PC-3 (cell line): ENCODE measurements at regions not wholly inside any gene's neighbourhood (a gene's known extent, or its start where the extent isn't known, plus 50 kb on each side); places are given as distances from the start of the nearest gene placed in this dataset.
A peak's percentile ranks its signal among the peaks of the same experiment; 100 is the strongest.

Experiments
- ATAC-seq: fragments of 200-7000 bp; cut with Tn5 transposase; 2 replicates; pipeline ENCODE4 v1.9.1; 2020; ENCODE audit warnings: mild to moderate bottlenecking, moderate library complexity
- BruUV-seq: library from RNA; stranded (reverse); fragments of 400-500 nt; replicated peaks from 2 replicates; lab custom pipeline; 2021; lab: Mats Ljungman, UMichigan
- CTCF ChIA-PET: fragments of 300-600 bp; sonication (Branson Sonifier 250); formaldehyde crosslinking; loops from one replicate; lab custom pipeline; 2022; ENCODE audit warnings: antibody characterized with exemption; lab: Charles Lee
- POLR2A ChIA-PET: fragments of 300-600 bp; sonication (Branson Sonifier 250); formaldehyde crosslinking; loops from one replicate; lab custom pipeline; 2022; ENCODE audit warnings: antibody characterized with exemption; ENCODE audit not compliant: unreplicated experiment; lab: Charles Lee
- DNase-seq: peaks from one replicate; pipeline ENCODE4 v3.0.0-alpha.2; 2015
- H2AFZ ChIP-seq: fragments of 300-600 bp; sonication (generic); 2 replicates; pipeline ENCODE4 v1.6.0; 2016; ENCODE audit warnings: antibody characterized with exemption, low read length
- H3F3A ChIP-seq: fragments of 300-600 bp; sonication (generic); one replicate; pipeline ENCODE4 v1.6.0; 2017; ENCODE audit warnings: antibody characterized with exemption, low read length, control low read depth, mild to moderate bottlenecking; ENCODE audit not compliant: unreplicated experiment
- H3K27ac ChIP-seq: fragments of 300-600 bp; sonication (generic); 2 replicates; pipeline ENCODE4 v1.5.1; 2016; ENCODE audit warnings: mild to moderate bottlenecking, low read length
- H3K27me3 ChIP-seq: fragments of 300-600 bp; sonication (generic); 2 replicates; pipeline ENCODE4 v1.6.1; 2016; ENCODE audit warnings: low read length, mixed read lengths
- H3K36me3 ChIP-seq: fragments of 300-600 bp; sonication (generic); 2 replicates; pipeline ENCODE4 v1.6.1; 2016; ENCODE audit warnings: low read depth, mixed run types, low read length, mixed read lengths
- H3K4me1 ChIP-seq: fragments of 300-600 bp; sonication (generic); 2 replicates; pipeline ENCODE4 v1.5.1; 2016; ENCODE audit warnings: low read length; ENCODE audit not compliant: insufficient read depth
- H3K4me2 ChIP-seq: fragments of 300-600 bp; sonication (generic); 2 replicates; pipeline ENCODE4 v1.6.0; 2016; ENCODE audit warnings: low read length
- H3K4me3 ChIP-seq: fragments of 300-600 bp; sonication (generic); 2 replicates; pipeline ENCODE4 v1.5.1; 2016; ENCODE audit warnings: mild to moderate bottlenecking, low read length, mixed read lengths
- H3K79me2 ChIP-seq: fragments of 300-600 bp; sonication (generic); 2 replicates; pipeline ENCODE4 v1.6.1; 2017; ENCODE audit warnings: low read length, mixed read lengths
- H3K9ac ChIP-seq: fragments of 300-600 bp; sonication (generic); 2 replicates; pipeline ENCODE4 v1.6.0; 2016; ENCODE audit warnings: mild to moderate bottlenecking, low read length
- H3K9me2 ChIP-seq: fragments of 300-600 bp; sonication (generic); replicated peaks from 2 replicates; pipeline ENCODE4 v1.6.1; 2016; ENCODE audit warnings: mixed run types, low read length, mixed read lengths
- H3K9me3 ChIP-seq: fragments of 300-600 bp; sonication (generic); 2 replicates; pipeline ENCODE4 v1.6.1; 2016; ENCODE audit warnings: low read length, mixed read lengths
- H4K20me1 ChIP-seq: fragments of 300-600 bp; sonication (generic); 2 replicates; pipeline ENCODE4 v1.6.1; 2016; ENCODE audit warnings: low read length, mixed read lengths
- EZH2 ChIP-seq: fragments of 300-600 bp; sonication (generic); IDR thresholded peaks from one replicate; pipeline ENCODE4 v1.6.1; 2017; ENCODE audit warnings: antibody characterized with exemption, mild to moderate bottlenecking, low read length; ENCODE audit not compliant: unreplicated experiment
- EZH2phosphoT487 ChIP-seq: fragments of 300-600 bp; sonication (generic); IDR thresholded peaks from 2 replicates; pipeline ENCODE4 v1.6.1; 2018; ENCODE audit warnings: mild to moderate bottlenecking, antibody characterized with exemption, low read length, borderline replicate concordance
- intact Hi-C: fragments of 100-400 bp; cut with micrococcal nuclease; formaldehyde crosslinking; loops from 2 replicates; pipeline ENCODE4 v1.9.0; 2023
- TF ChIP-seq, protein P1 (sequence below): fragments of 300-600 bp; sonication (generic); conservative IDR thresholded peaks from 2 replicates; pipeline ENCODE4 v1.5.1; 2017; ENCODE audit warnings: antibody characterized with exemption, low read depth, mild to moderate bottlenecking, low read length

GRCh38 chr2:107627164-107627563 lies 199.5 kb upstream of the RGPD4 start:
- TF ChIP-seq EZH2phosphoT487: no peak
- TF ChIP-seq, protein P1, sequence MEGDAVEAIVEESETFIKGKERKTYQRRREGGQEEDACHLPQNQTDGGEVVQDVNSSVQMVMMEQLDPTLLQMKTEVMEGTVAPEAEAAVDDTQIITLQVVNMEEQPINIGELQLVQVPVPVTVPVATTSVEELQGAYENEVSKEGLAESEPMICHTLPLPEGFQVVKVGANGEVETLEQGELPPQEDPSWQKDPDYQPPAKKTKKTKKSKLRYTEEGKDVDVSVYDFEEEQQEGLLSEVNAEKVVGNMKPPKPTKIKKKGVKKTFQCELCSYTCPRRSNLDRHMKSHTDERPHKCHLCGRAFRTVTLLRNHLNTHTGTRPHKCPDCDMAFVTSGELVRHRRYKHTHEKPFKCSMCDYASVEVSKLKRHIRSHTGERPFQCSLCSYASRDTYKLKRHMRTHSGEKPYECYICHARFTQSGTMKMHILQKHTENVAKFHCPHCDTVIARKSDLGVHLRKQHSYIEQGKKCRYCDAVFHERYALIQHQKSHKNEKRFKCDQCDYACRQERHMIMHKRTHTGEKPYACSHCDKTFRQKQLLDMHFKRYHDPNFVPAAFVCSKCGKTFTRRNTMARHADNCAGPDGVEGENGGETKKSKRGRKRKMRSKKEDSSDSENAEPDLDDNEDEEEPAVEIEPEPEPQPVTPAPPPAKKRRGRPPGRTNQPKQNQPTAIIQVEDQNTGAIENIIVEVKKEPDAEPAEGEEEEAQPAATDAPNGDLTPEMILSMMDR: peak; percentile 58
- no peak for TF ChIP-seq EZH2
- no peaks in the 10 kb centered on the region for H3K36me3 ChIP-seq
- H4K20me1 ChIP-seq: no peaks in the 10 kb centered on the region
- ATAC-seq (peak; percentile 43; the same call in 1 of the 2 replicates), DNase-seq (peak; percentile 56)
- no peak overlapping the region for H3K27ac ChIP-seq
- H3K4me2 ChIP-seq: no peak overlapping the region
- CTCF ChIA-PET: interaction anchor here (0.5 kb wide), 1 partner anchor 55 kb away, joined by 7 read pairs; no protein-coding TSS in a partner anchor
- no peak overlapping the region for H3K4me3 ChIP-seq
- H3K9me3 ChIP-seq: 0 out of 2 replicates have a peak, but pooled peaks cover 7% of the 10 kb centered on the region
- H2AFZ ChIP-seq: no peak overlapping the region
- BruUV-seq: no TSS peak
- H3K27me3 ChIP-seq: no peaks in the 10 kb centered on the region
- intact Hi-C loops: no loop called here
- no peaks in the 10 kb centered on the region for H3K9me2 ChIP-seq
- no peak overlapping the region for H3K9ac ChIP-seq
- POLR2A ChIA-PET: no interaction called here
- H3K79me2 ChIP-seq: no peaks in the 10 kb centered on the region
- H3K4me1 ChIP-seq: no peaks in the 10 kb centered on the region
- H3F3A ChIP-seq: no peaks in the 10 kb centered on the region

DNA sequence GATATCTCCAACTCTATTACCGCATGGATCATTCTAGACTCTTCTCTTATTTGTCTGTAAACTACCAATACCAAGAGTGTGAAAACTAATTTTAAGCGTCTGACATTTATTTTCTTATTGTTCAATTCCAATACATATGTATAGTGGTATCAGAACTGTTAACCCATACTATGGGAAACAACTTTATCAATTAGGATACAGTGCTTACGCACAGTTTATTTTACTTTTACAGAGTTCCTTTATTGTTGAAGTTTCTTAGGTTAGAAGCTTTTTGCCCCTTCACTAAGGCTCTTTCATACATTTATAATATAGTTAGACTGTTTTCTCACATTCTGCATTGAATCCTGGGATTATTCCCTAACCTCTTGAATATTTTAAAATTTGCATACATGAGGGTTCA lies 198.8 kb upstream of the RGPD4 start:
- no peaks in the 10 kb centered on the region for H3F3A ChIP-seq
- no peak for ATAC-seq
- H3K27me3 ChIP-seq: no peaks in the 10 kb centered on the region
- no peak overlapping the region for H3K4me3 ChIP-seq
- H3K4me2 ChIP-seq: no peak overlapping the region
- no peak overlapping the region for H3K9ac ChIP-seq
- H3K4me1 ChIP-seq: no peaks in the 10 kb centered on the region
- DNase-seq: no peak
- POLR2A ChIA-PET: no interaction called here
- no peak overlapping the region for H3K27ac ChIP-seq
- no peak overlapping the region for H2AFZ ChIP-seq
- H3K79me2 ChIP-seq: no peaks in the 10 kb centered on the region
- BruUV-seq: no TSS peak
- no peaks in the 10 kb centered on the region for H3K9me2 ChIP-seq
- intact Hi-C loops: no loop called here
- TF ChIP-seq EZH2phosphoT487 (no peak), EZH2 (no peak)
- TF ChIP-seq, protein P1: no peak
- H4K20me1 ChIP-seq: no peaks in the 10 kb centered on the region
- H3K9me3 ChIP-seq: 0 out of 2 replicates have a peak, but pooled peaks cover 7% of the 10 kb centered on the region
- CTCF ChIA-PET: no interaction called here
- no peaks in the 10 kb centered on the region for H3K36me3 ChIP-seq

DNA sequence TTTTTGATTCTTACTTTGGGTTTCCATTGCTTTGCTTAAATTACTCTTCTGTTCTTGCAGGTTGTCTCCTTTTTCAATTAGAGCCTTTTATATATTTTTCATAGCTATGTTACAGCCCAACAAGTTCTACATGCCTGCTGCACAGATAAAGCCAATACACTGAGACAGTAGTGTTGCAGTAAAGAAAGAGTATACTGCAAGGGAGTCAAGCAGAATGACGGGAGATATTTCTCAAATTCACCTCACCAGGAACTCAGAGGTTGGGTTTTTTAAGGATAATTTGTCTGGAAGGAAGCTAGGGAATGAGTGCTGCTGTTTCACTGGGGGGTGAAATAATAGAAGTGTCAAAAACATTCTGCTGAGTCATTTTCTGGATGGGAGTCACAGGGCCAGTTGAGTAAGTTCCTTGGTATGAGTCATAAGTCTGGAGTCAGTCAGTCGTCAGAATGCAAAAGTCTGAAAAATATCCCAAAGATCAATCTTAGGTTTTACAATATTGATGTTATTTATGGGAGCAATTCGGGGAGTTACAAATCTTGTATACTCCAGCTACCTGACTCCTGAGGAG lies 193.0 kb upstream of the RGPD4 start:
- H2AFZ ChIP-seq: peak overlapping the region; percentile 40; the same call in 1 of the 2 replicates
- H3F3A ChIP-seq: no peaks in the 10 kb centered on the region
- H3K79me2 ChIP-seq: no peaks in the 10 kb centered on the region
- CTCF ChIA-PET: no interaction called here
- DNase-seq (peak; percentile 83), ATAC-seq (peak; percentile 43)
- TF ChIP-seq EZH2: no peak
- TF ChIP-seq, protein P1: no peak
- no peak for TF ChIP-seq EZH2phosphoT487
- no peak overlapping the region for H3K9ac ChIP-seq
- H3K36me3 ChIP-seq: no peaks in the 10 kb centered on the region; the same call in 1 of the 2 replicates
- no peak overlapping the region for H3K4me3 ChIP-seq
- H3K4me2 ChIP-seq: peak overlapping the region; percentile 12
- H3K27ac ChIP-seq: peak overlapping the region; percentile 77
- POLR2A ChIA-PET: no interaction called here
- no peaks in the 10 kb centered on the region for H3K9me2 ChIP-seq
- no peaks in the 10 kb centered on the region for H3K27me3 ChIP-seq
- H4K20me1 ChIP-seq: no peaks in the 10 kb centered on the region
- intact Hi-C loops: no loop called here
- no TSS peak for BruUV-seq
- peaks cover 4% of the 10 kb centered on the region; the same call in 1 of the 2 replicates for H3K9me3 ChIP-seq
- peaks cover 15% of the 10 kb centered on the region; the same call in 1 of the 2 replicates for H3K4me1 ChIP-seq
